Activated T-cell treated with anti-CD3 and anti-CD28 coated beads, Interleukin-2, amount 50 U/mL, for 72 hours (primary cell): ENCODE measurements at regions not wholly inside any gene's neighbourhood (a gene's known extent, or its start where the extent isn't known, plus 50 kb on each side); places are given as distances from the start of the nearest gene placed in this dataset.
"Not testable (repeated sequence)": the region's sequence is repeated elsewhere in the genome, so short reads cannot be mapped to it uniquely, and the experiment has no call there.

Experiments
- ATAC-seq, 2 donors: fragments of 150-1000 bp; cut with Tn5 transposase; replicated peaks in 1 of 2; 2 replicates each; pipeline ENCODE4 v1.10.0; 2021; ENCODE audit warnings: moderate library complexity in 2 of 2, mild to moderate bottlenecking in 1 of 2
- DNase-seq, 2 donors: peaks; one replicate each; pipeline ENCODE4 v3.0.0; 2021 to 2022; ENCODE audit warnings: mixed read lengths in 1 of 2
- H3K27ac Mint-ChIP-seq: one replicate; pipeline ENCODE4 v1.8.0; 2022; ENCODE audit warnings: mild to moderate bottlenecking, moderate library complexity, mixed read lengths
- H3K27me3 Mint-ChIP-seq: one replicate; pipeline ENCODE4 v1.8.0; 2022; ENCODE audit warnings: low read depth, mixed read lengths
- H3K36me3 Mint-ChIP-seq, 2 donors: one replicate each; pipeline ENCODE4 v1.8.0; 2022; ENCODE audit warnings: mixed read lengths in 2 of 2, mild to moderate bottlenecking in 1 of 2; ENCODE audit not compliant: insufficient read depth in 2 of 2
- H3K4me1 Mint-ChIP-seq: one replicate; pipeline ENCODE4 v1.8.0; 2022; ENCODE audit warnings: low read depth, mixed read lengths
- H3K4me3 Mint-ChIP-seq, 2 donors: one replicate each; pipeline ENCODE4 v1.8.0; 2022; ENCODE audit warnings: mild to moderate bottlenecking in 2 of 2, mixed read lengths in 2 of 2, moderate library complexity in 2 of 2
- H3K9me3 Mint-ChIP-seq, 2 donors: one replicate each; pipeline ENCODE4 v1.8.0; 2022; ENCODE audit warnings: mixed read lengths in 2 of 2

DNA sequence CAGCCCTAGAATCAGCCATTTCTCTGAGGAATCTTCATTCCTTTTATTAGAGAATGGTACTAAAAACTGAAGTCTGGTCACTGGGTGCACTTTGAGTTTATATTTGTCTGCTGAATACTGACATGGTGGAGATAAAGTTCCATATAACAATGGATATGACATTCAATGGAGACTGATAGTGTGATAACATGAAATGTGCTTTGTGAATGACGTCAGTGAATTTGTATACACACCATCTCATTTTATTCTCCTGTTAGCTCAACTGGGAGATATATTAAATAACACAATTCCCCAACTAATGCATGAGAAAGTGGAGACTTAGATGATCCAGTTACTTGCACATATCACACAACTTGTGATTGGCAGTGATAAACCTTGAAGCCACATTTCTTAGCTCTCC, 446.7 kb downstream of the DOK5 start:
- Mint-ChIP-seq H3K4me3 (no peak overlapping the region), H3K9me3 (peaks cover 4 to 5% of the 10 kb centered on the region in 2 donors), H3K27me3 (no peaks in the 10 kb centered on the region), H3K27ac (no peak overlapping the region), H3K4me1 (no peaks in the 10 kb centered on the region), H3K36me3 (no peaks in the 10 kb centered on the region)
- DNase-seq (no peak), ATAC-seq (no peak)

DNA sequence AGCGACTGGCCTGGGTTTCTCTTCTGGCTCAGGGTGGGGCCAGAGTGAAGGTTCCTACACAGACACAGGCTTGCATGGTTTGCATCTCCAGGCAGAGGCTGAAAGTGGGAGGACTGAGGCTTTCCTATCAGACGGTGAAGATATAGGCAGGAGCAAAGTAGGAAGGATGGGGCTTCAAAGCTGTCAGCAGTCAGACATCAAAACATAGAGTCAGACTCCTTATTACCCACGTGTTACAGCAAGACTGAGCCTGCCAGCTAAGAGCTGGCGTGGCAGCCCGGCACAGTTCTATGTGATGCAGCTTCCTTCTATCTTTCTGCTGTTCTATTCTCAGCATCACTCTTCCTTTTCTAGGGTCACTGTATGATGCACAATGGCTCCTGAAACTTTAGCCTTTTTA, 445.1 kb downstream of the DOK5 start:
- ATAC-seq (no peak), DNase-seq (no peak)
- no peaks in the 10 kb centered on the region for H3K27me3 Mint-ChIP-seq
- H3K27ac Mint-ChIP-seq: no peak overlapping the region
- H3K4me3 Mint-ChIP-seq: no peak overlapping the region
- H3K4me1 Mint-ChIP-seq: no peaks in the 10 kb centered on the region
- peaks cover 5 to 6% of the 10 kb centered on the region in 2 donors for H3K9me3 Mint-ChIP-seq
- no peaks in the 10 kb centered on the region for H3K36me3 Mint-ChIP-seq

- not testable (repeated sequence) for H3K36me3 Mint-ChIP-seq, H3K4me3 Mint-ChIP-seq, H3K9me3 Mint-ChIP-seq, H3K27me3 Mint-ChIP-seq, H3K4me1 Mint-ChIP-seq, H3K27ac Mint-ChIP-seq, DNase-seq, ATAC-seq
Measured at GRCh38 chr20:54918993-54919392, 443.6 kb downstream of the DOK5 start.

DNA sequence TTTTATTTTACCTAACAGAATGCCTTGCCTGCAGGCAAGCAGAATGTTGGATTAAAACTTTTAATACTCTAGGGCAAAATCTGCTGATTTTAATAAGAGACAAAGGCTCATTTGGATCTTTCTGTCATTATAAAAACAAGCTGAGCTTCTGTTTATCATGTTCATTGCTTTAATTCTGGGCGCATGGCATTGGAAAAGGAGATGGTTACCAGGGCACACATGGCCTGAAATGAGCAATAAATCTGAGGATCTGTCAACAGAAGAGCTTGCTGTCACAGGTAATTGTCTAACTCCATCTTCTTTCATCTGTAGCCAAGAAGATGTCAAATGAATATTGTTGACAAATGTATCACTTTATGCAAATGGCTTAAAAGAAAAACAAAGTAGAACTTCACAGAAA, 439.6 kb downstream of the DOK5 start:
- no peaks in the 10 kb centered on the region for H3K27me3 Mint-ChIP-seq
- no peaks in the 10 kb centered on the region for H3K4me1 Mint-ChIP-seq
- H3K4me3 Mint-ChIP-seq: no peak overlapping the region
- no peak overlapping the region for H3K27ac Mint-ChIP-seq
- DNase-seq (no peak), ATAC-seq (no peak)
- H3K9me3 Mint-ChIP-seq: peaks cover 3 to 5% of the 10 kb centered on the region in 2 donors
- no peaks in the 10 kb centered on the region for H3K36me3 Mint-ChIP-seq

DNA sequence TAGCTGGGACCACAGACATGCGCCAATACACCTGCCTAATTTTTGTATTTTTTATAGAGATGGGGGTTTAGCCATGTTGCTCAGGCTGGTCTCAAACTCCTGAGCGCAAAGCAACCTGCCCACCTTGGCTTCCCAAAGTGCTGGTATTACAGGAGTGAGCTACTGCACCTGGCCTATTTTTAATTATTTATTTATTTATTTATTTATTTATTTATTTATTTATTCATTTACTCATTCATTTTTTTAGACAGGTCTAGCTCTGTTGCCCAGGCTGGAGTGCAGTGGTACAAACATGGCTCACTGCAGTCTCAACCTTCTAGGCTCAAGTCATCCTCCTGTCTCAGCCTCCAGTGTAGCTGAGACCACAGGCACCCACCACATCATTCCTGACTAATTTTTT, 434.3 kb downstream of the DOK5 start:
- H3K36me3 Mint-ChIP-seq: peaks cover 2% of the 10 kb centered on the region in 2 donors
- no peak overlapping the region for H3K27ac Mint-ChIP-seq
- no peaks in the 10 kb centered on the region for H3K27me3 Mint-ChIP-seq
- peaks cover 12 to 16% of the 10 kb centered on the region in 2 donors for H3K9me3 Mint-ChIP-seq
- no peaks in the 10 kb centered on the region for H3K4me1 Mint-ChIP-seq
- DNase-seq (no peak), ATAC-seq (no peak)
- H3K4me3 Mint-ChIP-seq: no peak overlapping the region

DNA sequence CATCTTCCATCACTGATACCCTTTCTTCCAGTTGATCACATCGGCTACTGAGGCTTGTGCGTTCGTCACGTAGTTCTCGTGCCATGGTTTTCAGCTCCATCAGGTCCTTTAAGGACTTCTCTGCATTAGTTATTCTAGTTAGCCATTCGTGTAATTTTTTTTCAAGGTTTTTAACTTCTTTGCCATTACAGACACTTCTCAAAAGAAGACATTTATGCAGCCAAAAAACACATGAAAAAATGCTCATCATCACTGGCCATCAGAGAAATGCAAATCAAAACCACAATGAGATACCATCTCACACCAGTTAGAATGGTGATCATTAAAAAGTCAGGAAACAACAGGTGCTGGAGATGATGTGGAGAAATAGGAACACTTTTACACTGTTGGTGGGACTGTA, 430.7 kb downstream of the DOK5 start:
- H3K27ac Mint-ChIP-seq, ATAC-seq, H3K4me1 Mint-ChIP-seq, H3K4me3 Mint-ChIP-seq, H3K36me3 Mint-ChIP-seq, H3K27me3 Mint-ChIP-seq, DNase-seq: not testable (repeated sequence)
- H3K9me3 Mint-ChIP-seq: peaks cover 12 to 16% of the 10 kb centered on the region in 2 donors

DNA sequence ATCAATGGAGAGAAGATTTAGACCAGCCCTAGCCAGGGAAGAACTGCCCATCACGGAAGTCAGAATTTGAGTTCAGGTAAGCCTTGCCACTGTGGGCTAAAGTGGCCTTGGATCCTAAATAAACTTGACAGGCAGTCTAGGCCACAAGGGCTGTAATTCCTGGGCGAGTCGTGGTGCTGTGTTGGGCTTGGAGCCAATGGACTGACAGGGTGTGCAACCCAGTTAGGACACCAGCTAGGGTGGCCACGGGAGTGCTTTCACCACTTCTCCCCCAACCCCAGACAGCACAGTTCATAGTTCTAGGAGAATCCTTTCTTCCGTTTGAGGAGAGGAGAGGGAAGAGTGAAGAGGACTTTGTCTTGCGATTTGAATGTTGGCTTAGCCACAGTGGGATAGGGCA, 422.4 kb downstream of the DOK5 start:
- H3K36me3 Mint-ChIP-seq: no peaks in the 10 kb centered on the region
- ATAC-seq: no peak
- H3K4me3 Mint-ChIP-seq: no peak overlapping the region
- H3K4me1 Mint-ChIP-seq: no peaks in the 10 kb centered on the region
- peaks cover 13 to 14% of the 10 kb centered on the region in 2 donors for H3K9me3 Mint-ChIP-seq
- no peak overlapping the region for H3K27ac Mint-ChIP-seq
- H3K27me3 Mint-ChIP-seq: no peaks in the 10 kb centered on the region
- no peak for DNase-seq

DNA sequence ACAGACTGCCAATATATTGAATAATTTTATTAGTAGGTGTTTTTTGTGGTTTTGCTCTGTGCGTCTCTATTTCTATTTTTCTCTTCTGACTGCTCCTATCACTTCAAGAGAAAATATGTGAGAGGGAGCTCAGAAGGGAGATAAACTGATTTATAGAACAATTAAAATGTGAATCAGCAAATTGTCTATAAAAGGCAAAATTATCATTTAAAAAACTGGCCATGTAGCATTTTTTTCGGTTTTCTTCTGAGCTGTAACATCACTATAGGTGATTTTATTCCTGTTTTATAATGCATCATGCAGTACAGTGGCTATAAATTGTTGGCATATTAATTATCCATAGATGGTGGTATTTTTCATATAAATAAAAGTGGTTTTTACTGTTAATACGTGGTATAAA, 416.5 kb downstream of the DOK5 start:
- H3K36me3 Mint-ChIP-seq: peaks cover 0 to 1% of the 10 kb centered on the region in 2 donors
- no peaks in the 10 kb centered on the region for H3K27me3 Mint-ChIP-seq
- H3K4me3 Mint-ChIP-seq: no peak overlapping the region
- H3K4me1 Mint-ChIP-seq: no peaks in the 10 kb centered on the region
- DNase-seq (no peak), ATAC-seq (no peak)
- peaks cover 2 to 4% of the 10 kb centered on the region in 2 donors for H3K9me3 Mint-ChIP-seq
- no peak overlapping the region for H3K27ac Mint-ChIP-seq

DNA sequence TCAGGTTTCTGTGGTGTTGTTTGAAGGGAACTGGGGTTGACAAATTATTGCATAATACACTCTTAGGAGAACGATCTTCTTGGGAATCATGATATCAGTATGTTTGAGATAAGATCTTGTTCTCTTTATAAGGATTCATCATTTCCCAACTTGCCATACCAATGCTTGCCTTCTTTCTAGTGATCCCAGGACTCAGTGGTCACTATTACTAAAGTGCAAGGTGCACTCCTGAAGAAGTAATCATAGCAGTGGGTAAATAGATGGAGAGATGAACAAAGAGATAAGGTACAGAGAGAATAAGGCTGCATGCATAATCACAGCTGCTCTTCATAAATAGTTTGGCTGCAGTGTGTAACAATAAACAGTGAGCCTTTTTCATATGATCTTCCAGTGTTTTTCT, 404.0 kb downstream of the DOK5 start:
- ATAC-seq: no peak
- Mint-ChIP-seq H3K9me3 (peaks cover 2 to 5% of the 10 kb centered on the region in 2 donors), H3K27me3 (no peaks in the 10 kb centered on the region), H3K4me3 (no peak overlapping the region), H3K4me1 (no peaks in the 10 kb centered on the region), H3K36me3 (peaks cover 0 to 2% of the 10 kb centered on the region in 2 donors), H3K27ac (no peak overlapping the region)
- no peak for DNase-seq

DNA sequence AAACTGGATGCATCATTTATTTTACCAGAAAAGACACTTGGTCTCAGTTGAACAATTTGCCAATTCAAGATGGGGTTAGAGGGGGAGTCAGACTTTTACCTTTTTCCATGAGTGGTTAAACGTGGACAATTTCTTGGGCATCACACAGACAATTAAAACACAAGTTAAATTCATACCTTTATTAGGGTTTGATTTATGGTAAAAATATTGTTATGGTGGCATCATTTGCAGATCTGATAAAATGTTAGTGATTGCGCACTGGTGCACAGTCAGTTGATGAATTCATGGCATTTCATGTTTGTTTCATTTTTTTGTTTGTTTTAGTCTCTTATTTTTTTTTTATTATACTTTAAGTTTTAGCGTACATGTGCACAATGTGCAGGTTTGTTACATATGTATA, 399.9 kb downstream of the DOK5 start:
- no peaks in the 10 kb centered on the region for H3K4me1 Mint-ChIP-seq
- H3K27ac Mint-ChIP-seq: no peak overlapping the region
- no peak for ATAC-seq
- no peak for DNase-seq
- H3K9me3 Mint-ChIP-seq: peaks cover 4 to 7% of the 10 kb centered on the region in 2 donors
- H3K36me3 Mint-ChIP-seq: peaks cover 0 to 2% of the 10 kb centered on the region in 2 donors
- H3K27me3 Mint-ChIP-seq: no peaks in the 10 kb centered on the region
- H3K4me3 Mint-ChIP-seq: no peak overlapping the region

DNA sequence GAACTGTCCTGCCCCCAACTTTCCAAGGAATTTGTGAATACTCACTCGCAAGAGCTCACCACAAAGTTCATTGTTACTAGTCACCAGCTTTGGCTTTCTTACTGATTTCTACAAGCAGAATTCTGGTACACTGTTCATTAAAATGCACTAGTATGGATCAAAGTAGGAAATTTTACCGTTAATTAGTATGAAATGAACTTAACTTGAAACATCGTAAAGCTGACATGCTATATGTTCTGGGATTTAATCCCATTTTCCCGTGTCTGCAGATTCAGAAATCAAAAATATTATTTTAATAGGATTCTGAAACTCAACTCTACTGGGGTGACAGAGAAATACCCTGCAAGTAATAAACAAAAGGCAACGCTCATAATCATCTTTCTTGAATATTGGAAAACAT, 399.3 kb downstream of the DOK5 start:
- no peaks in the 10 kb centered on the region for H3K27me3 Mint-ChIP-seq
- DNase-seq: no peak
- no peak for ATAC-seq
- peaks cover 4 to 7% of the 10 kb centered on the region in 2 donors for H3K9me3 Mint-ChIP-seq
- no peaks in the 10 kb centered on the region for H3K4me1 Mint-ChIP-seq
- H3K4me3 Mint-ChIP-seq: no peak overlapping the region
- peaks cover 0 to 2% of the 10 kb centered on the region in 2 donors for H3K36me3 Mint-ChIP-seq
- H3K27ac Mint-ChIP-seq: no peak overlapping the region

GRCh38 chr20:54872440-54872839, 397.0 kb downstream of the DOK5 start:
- Mint-ChIP-seq H3K9me3 (peaks cover 2 to 4% of the 10 kb centered on the region in 2 donors), H3K4me1 (no peaks in the 10 kb centered on the region), H3K27me3 (no peaks in the 10 kb centered on the region), H3K36me3 (no peaks in the 10 kb centered on the region), H3K27ac (no peak overlapping the region), H3K4me3 (no peak overlapping the region)
- ATAC-seq: no peak
- DNase-seq: no peak

DNA sequence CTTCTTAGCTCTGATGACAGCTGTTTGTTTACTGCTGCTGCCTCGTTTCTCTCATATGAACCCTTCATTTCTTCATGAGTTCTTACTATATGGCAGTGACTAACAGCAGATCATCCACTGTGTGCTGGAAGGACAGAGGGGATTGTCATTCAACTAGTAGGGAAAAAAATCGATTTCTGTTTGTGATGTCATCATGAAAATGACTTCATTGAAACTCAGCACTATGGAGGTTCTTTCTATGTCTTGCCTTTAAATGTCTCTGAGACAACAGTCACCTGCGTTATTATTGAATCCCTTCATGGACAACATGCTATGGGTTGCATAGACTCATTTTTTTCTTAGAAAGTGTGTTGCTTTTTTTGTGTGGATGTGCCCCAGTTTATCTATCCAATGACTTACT, 394.4 kb downstream of the DOK5 start:
- Mint-ChIP-seq H3K36me3 (no peaks in the 10 kb centered on the region), H3K27me3 (no peaks in the 10 kb centered on the region), H3K9me3 (peaks cover 2 to 3% of the 10 kb centered on the region in 2 donors), H3K4me3 (no peak overlapping the region), H3K4me1 (no peaks in the 10 kb centered on the region), H3K27ac (no peak overlapping the region)
- ATAC-seq: no peak
- DNase-seq: no peak

DNA sequence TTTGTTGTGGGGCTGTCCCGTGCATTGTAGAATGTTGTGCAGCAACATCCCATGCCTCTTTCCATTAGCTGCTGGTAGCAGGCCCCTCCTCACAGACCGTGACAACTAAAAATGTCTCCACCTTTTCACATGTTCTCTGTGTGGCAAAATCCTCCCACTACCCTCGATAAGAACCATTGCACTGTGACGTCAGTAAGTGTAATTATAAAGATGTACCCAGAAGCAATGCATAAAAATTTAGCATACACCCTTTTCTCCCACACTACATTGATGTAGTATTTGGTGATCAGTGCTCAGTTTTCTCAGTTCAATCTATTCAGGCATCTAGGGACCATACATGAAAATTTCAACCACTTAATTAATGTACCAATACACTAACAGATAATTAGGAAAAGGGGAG, 389.9 kb downstream of the DOK5 start:
- Mint-ChIP-seq H3K27me3 (no peaks in the 10 kb centered on the region), H3K4me3 (no peak overlapping the region), H3K36me3 (no peaks in the 10 kb centered on the region), H3K9me3 (peaks cover 0 to 5% of the 10 kb centered on the region in 2 donors), H3K4me1 (no peaks in the 10 kb centered on the region), H3K27ac (no peak overlapping the region)
- no peak for DNase-seq
- no peak for ATAC-seq
